Calu3 (cell line): ENCODE measurements at regions not wholly inside any gene's neighbourhood (a gene's known extent, or its start where the extent isn't known, plus 50 kb on each side); places are given as distances from the start of the nearest gene placed in this dataset.

Experiments
- BruUV-seq: library from RNA; stranded (reverse); fragments of 400-500 nt; replicated peaks from 2 replicates; lab custom pipeline; 2021; lab: Mats Ljungman, UMichigan
- CTCF ChIA-PET: fragments of 300-600 bp; sonication (Branson Sonifier 250); formaldehyde crosslinking; loops from one replicate; lab custom pipeline; 2022; ENCODE audit warnings: antibody characterized with exemption; lab: Charles Lee
- DNase-seq: peaks from one replicate; pipeline ENCODE4 v3.0.0; 2022
- H3K27ac Mint-ChIP-seq: one replicate; pipeline ENCODE4 v1.8.0; 2022; ENCODE audit warnings: mixed read lengths; ENCODE audit not compliant: unreplicated experiment
- H3K27me3 Mint-ChIP-seq: one replicate; pipeline ENCODE4 v1.8.0; 2022; ENCODE audit warnings: mixed read lengths; ENCODE audit not compliant: unreplicated experiment
- H3K36me3 Mint-ChIP-seq: one replicate; pipeline ENCODE4 v1.8.0; 2022; ENCODE audit warnings: mild to moderate bottlenecking, moderate library complexity, mixed read lengths; ENCODE audit not compliant: insufficient read depth, unreplicated experiment
- H3K4me1 Mint-ChIP-seq: one replicate; pipeline ENCODE4 v1.8.0; 2022; ENCODE audit warnings: mild to moderate bottlenecking, low read depth, mixed read lengths; ENCODE audit not compliant: unreplicated experiment
- H3K4me3 Mint-ChIP-seq: one replicate; pipeline ENCODE4 v1.8.0; 2022; ENCODE audit warnings: mild to moderate bottlenecking, low read depth, moderate library complexity, mixed read lengths; ENCODE audit not compliant: unreplicated experiment
- H3K9me3 Mint-ChIP-seq: one replicate; pipeline ENCODE4 v1.8.0; 2022; ENCODE audit warnings: low read depth, mixed read lengths; ENCODE audit not compliant: unreplicated experiment
- intact Hi-C: fragments of 100-400 bp; cut with micrococcal nuclease; formaldehyde crosslinking; loops from one replicate; pipeline ENCODE4 v1.10.0; 2022; ENCODE audit not compliant: unreplicated experiment
- TF ChIP-seq, protein P1 (sequence below): fragments of 200-600 bp; IDR thresholded peaks from one replicate; pipeline ENCODE4 v1.8.0; 2022; ENCODE audit warnings: antibody characterized with exemption; ENCODE audit not compliant: unreplicated experiment

DNA sequence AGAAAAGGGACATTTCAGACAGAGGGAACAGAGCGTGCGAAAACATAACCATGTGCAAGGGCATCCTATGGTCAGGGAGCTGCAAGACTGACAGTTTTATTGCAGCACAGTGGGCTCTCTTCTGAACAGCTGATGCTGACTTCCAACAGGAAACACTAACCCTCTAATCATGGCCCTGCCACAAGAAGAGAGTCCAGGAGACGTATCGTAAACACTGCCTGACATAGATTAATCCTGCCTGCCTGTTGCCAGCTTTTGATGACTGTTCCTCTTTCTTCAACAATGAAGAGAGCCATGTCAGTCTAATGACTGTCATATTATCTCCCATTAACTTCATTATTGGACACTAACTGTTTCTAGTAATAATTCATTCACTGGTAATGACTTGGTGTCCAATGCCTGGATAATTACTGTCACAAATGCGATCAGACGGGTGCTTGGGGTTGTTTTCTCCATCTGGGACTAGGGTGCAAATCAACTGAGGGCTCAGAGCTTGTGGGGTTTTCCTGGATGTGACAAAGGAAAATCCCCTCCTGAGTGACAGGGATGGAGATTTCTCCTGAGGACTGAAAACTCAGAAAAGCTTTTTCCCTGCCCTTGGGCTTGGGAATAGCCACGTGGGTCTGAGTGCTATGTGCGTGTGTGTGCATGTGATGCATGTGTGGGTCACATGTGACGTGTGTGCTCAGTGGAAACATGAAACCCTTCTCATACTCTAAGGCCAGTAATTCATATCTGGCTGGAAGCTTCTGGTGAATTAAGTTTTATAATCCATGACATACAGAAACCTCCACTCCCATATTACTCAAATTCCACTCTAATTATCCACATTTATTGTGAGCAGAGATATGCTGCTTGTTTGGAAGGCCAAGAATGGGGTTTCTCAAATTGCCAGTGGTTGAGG is 144.0 kb upstream of the PLXNA2 start:
- no peak for DNase-seq
- BruUV-seq, result no TSS peak

DNA sequence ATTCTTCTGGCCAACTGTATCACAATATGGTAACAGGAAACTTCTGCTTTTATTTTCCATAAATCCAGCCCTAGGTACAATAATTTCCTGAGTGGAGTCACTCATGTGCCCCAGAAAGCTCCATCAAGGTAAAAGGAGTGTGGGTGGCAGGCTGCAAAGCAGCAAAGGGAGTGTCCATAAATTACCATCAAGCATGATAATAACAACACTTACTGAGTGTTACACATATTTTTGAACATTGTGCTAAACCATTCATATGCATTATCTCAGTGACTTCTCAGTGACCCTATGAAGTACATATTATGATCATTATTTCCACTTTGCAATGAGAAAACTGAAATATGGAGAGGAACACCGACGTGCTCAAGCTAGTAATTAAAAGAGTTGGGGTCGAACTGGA is 149.2 kb upstream of the PLXNA2 start:
- Mint-ChIP-seq H3K4me1 (no peaks in the 10 kb centered on the region), H3K36me3 (no peaks in the 10 kb centered on the region), H3K27me3 (peaks cover 18% of the 10 kb centered on the region), H3K27ac (no peak overlapping the region), H3K9me3 (no peaks in the 10 kb centered on the region), H3K4me3 (no peak overlapping the region)
- BruUV-seq, result no TSS peak
- no peak for DNase-seq
- TF ChIP-seq, protein P1, sequence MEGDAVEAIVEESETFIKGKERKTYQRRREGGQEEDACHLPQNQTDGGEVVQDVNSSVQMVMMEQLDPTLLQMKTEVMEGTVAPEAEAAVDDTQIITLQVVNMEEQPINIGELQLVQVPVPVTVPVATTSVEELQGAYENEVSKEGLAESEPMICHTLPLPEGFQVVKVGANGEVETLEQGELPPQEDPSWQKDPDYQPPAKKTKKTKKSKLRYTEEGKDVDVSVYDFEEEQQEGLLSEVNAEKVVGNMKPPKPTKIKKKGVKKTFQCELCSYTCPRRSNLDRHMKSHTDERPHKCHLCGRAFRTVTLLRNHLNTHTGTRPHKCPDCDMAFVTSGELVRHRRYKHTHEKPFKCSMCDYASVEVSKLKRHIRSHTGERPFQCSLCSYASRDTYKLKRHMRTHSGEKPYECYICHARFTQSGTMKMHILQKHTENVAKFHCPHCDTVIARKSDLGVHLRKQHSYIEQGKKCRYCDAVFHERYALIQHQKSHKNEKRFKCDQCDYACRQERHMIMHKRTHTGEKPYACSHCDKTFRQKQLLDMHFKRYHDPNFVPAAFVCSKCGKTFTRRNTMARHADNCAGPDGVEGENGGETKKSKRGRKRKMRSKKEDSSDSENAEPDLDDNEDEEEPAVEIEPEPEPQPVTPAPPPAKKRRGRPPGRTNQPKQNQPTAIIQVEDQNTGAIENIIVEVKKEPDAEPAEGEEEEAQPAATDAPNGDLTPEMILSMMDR, result no peak
- CTCF ChIA-PET, result no interaction called here
- intact Hi-C loops, result no loop called here

More for the DNA sequence above, 144.0 kb upstream of the PLXNA2 start:
- Mint-ChIP-seq H3K4me1 (no peaks in the 10 kb centered on the region), H3K27ac (no peak overlapping the region), H3K4me3 (no peak overlapping the region), H3K36me3 (no peaks in the 10 kb centered on the region), H3K27me3 (peaks cover 36% of the 10 kb centered on the region), H3K9me3 (peaks cover 3% of the 10 kb centered on the region)
- intact Hi-C loops, result no loop called here
- CTCF ChIA-PET, result no interaction called here
- TF ChIP-seq, protein P1, result no peak

DNA sequence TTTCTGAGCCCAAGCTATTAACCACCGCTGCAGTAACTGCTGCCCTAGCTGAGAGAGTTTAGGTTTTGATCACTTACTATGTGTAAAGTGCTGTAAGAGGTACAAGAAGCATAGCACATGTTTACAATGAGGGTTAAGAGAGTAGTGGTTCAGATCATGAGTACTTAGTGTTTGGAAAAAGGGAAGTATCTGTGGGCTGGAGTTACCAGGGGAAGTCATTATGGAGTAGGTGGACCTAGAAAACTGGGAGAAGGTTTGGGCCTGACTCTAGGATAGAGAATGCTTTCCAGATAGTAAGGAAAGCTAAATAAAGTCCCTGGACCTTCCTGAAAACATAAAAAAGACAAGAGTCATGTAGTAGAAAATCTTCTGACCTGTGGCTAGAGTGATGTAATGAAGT is 149.6 kb upstream of the PLXNA2 start:
- Mint-ChIP-seq H3K9me3 (no peaks in the 10 kb centered on the region), H3K4me3 (no peak overlapping the region), H3K27me3 (peaks cover 18% of the 10 kb centered on the region), H3K36me3 (no peaks in the 10 kb centered on the region), H3K27ac (no peak overlapping the region), H3K4me1 (no peaks in the 10 kb centered on the region)
- no TSS peak for BruUV-seq
- intact Hi-C loops, result no loop called here
- DNase-seq, result no peak
- TF ChIP-seq, protein P1, result no peak
- CTCF ChIA-PET, result no interaction called here

DNA sequence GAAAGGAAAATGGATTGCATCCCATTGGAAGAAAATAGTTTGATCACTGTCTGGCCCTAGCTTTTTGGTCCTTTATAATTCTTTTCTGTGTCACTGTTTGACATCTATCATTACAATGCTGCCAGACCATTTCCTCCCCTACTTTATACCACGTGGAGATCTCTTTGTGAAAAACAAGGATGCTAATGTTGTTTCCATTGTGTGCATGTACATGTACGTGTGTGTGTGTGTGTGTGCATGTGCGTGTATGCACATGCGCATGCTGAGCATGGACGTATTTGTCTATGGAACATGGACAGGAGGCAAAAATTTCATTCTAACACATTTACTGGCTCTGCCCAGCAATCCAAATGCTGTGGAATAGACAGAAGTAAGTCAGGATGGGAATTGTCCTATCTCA is 153.1 kb upstream of the PLXNA2 start:
- CTCF ChIA-PET, result no interaction called here
- Mint-ChIP-seq H3K27me3 (peaks cover 18% of the 10 kb centered on the region), H3K36me3 (no peaks in the 10 kb centered on the region), H3K4me1 (no peaks in the 10 kb centered on the region), H3K4me3 (no peak overlapping the region), H3K27ac (no peak overlapping the region), H3K9me3 (no peaks in the 10 kb centered on the region)
- no peak for DNase-seq
- intact Hi-C loops, result no loop called here
- TF ChIP-seq, protein P1, result no peak
- no TSS peak for BruUV-seq
